Suprapubic skin (tissue), 3 donors: ENCODE measurements at regions not wholly inside any gene's neighbourhood (a gene's known extent, or its start where the extent isn't known, plus 50 kb on each side); places are given as distances from the start of the nearest gene placed in this dataset.

Experiments used
- EP300 ChIP-seq: sonication (generic); formaldehyde crosslinking; IDR thresholded peaks from one replicate; pipeline ENCODE4 v1.6.1; 2017; ENCODE audit warnings: antibody characterized with exemption
- TF ChIP-seq, protein P1 (sequence below), 2 donors: fragments of 200-600 bp in 1 of 2; fragments of 450-650 bp in 1 of 2; sonication (generic) in 1 of 2; IDR thresholded peaks; one replicate each; pipeline ENCODE4 v1.5.1; 2016 to 2019; ENCODE audit warnings: antibody characterized with exemption in 2 of 2, mild to moderate bottlenecking in 1 of 2, moderate library complexity in 1 of 2

DNA sequence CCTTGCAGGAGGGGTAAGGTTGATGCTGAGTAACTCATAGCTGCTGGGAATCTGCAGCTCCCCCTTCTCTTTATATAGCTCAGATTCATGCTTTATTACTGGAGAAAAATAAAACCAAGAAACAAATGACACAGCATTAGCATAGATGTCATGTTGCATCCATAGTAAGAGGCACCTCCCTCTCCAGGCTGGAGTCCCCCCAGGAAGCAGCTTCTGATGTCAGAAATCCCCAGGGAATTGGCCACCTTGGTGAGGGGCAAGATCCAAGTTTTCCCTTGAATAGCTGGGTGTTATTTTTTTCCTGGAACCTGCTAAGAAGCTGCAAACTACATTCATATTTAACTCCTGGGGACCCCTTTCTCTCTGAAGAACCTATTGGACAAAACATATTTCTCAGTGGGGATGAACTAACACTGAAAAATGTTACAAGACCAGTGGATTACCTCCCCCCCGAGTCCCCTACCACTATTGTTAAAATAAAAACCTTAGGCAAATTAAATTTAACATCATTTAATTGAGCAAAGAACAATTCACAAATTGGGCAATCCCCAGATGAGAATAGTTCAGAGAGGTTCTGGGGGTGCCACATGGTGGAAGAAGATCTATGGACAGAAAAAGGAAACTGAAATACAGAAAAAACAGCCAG is 163.7 kb upstream of the NAMPT start:
- TF ChIP-seq, protein P1, sequence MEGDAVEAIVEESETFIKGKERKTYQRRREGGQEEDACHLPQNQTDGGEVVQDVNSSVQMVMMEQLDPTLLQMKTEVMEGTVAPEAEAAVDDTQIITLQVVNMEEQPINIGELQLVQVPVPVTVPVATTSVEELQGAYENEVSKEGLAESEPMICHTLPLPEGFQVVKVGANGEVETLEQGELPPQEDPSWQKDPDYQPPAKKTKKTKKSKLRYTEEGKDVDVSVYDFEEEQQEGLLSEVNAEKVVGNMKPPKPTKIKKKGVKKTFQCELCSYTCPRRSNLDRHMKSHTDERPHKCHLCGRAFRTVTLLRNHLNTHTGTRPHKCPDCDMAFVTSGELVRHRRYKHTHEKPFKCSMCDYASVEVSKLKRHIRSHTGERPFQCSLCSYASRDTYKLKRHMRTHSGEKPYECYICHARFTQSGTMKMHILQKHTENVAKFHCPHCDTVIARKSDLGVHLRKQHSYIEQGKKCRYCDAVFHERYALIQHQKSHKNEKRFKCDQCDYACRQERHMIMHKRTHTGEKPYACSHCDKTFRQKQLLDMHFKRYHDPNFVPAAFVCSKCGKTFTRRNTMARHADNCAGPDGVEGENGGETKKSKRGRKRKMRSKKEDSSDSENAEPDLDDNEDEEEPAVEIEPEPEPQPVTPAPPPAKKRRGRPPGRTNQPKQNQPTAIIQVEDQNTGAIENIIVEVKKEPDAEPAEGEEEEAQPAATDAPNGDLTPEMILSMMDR (IDR thresholded peaks at IDR 0.05): no peak
- no peak for TF ChIP-seq EP300
